Inflammatory macrophage (primary cell): ENCODE measurements at regions not wholly inside any gene's neighbourhood (a gene's known extent, or its start where the extent isn't known, plus 50 kb on each side); places are given as distances from the start of the nearest gene placed in this dataset.

Experiments
- DNase-seq, 2 donors: peaks; one replicate each; pipeline ENCODE4 v3.0.0-alpha.2; 2020 to 2022

DNA sequence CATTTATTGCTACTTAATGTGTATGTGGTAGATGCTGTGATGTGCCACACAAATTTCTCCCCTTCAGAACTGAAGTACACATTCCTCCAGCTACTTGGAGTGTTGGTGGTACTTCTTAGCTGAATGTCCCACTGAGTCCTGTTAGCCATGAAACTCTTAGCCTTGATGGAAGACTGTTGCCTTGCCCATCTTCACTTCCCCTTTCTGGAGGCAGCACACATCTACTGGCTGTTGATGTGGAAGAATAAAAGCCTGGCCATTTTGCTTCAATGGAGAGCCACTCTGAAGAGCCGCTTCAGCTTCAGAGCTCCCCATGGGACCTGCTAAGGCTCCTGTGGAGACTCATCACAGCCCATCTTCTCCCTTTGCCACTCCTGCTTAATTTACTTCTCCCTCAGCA, 157.7 kb upstream of the PITX2 start:
- DNase-seq, result no peak

DNA sequence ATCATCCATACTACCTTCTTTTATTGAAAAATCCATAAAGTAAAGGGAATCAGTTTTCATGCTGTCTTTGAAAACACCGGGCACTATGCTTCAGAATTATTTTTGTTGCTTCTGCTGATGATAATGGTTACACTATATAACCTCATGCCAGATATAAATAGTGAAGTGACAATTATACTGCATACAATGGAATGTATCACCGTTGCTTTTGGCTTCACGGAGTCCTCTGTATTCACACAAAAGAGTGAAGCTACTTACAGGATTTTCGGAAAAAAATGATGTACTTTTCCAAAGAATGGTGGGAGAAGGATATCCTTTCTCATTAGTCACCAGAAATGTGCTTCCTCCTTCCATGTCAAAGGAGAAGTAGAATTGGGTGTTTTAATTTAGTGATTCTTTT, 159.1 kb upstream of the PITX2 start:
- DNase-seq, result no peak

DNA sequence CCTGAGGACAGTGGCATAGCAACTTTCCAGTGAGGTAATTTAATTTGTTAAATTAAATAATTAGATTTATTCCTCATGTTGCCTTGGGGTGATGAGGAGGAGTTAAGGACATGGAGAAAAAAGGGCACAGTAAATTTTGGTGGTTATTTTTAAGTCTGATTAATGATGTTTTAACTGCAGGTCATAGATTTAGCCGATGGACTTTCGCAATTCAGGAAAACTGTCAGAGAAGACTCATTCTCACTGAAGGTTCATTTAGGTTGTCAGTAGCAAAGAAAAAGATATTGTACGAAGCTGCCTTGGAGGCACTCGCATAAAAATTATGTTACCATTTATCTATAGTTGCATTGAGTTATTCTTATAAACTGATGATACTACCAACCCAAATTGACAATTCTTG, 164.2 kb upstream of the PITX2 start:
- no peak for DNase-seq

DNA sequence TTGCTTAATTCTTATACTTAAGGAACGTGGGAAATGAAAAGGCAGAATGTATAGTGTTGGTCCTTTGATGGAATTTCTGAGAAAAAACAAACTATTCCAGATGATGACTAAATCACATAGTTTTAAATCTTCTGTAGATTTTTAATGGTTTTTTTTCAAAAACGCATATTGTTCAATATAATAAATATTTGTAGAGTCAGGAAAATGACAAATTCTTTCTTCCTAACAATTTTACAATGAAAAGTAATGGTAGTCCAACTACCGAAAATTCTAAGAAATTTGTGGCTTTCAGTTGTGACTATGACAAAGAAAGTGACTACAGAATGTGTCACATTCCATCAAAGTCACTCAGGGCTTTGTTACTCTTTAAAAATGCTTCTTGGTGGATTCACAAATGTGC, 164.8 kb upstream of the PITX2 start:
- no peak for DNase-seq

DNA sequence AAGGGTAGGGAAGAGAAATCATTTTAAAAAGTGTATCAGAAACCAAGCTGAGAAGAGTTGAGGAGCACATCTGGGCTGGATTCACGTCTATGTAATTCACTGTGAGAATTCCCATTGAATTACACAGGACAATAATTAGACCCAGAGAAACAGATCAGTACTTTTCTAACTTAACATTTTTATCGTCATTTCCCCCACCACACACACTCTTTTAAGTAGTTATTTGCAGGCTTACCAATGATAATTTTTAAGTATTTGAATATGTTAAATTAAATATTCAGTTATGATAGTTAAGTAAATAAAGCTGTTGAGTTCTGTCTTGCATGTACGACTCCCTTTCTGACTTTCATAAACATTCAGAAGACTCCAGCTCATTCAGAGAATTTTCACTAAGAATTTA, 165.4 kb upstream of the PITX2 start:
- no peak for DNase-seq

DNA sequence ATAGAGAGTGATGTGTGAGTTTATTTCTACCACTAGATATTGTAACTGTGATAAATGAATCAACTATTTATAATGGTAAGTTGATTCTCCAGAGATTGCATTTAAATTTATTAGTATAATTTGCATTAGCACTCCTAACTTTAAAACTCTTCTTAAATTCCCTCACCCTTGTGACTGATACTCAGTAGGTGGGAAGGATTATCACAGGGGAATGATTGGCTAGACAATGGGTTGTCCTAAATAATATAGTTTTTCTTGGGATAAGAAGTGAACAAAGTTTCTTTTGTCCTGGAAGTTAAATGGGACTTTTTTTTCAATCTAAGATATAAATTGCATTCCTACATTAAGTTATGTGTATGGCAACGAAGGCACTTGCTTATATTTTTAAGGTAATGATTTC, 169.2 kb upstream of the PITX2 start:
- DNase-seq, result no peak

DNA sequence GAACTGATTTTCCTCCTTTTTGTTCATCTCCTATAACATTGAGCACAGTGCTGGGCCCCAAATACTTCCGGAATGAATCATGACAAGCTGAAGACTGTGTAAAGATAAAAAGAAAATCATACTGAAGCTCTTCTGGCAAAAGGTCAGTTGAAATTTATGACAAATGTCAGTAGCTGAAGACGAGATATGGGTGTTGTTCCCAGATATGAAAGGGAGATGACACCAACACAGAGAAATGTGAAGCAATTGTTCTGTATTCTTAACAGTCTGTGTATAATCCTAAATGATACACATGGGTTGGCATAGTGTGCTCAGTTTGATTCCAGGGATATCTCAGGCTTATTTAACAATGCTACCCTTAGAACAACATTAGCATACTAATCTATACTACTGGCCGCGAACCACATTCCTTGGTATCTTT, 170.5 kb upstream of the PITX2 start:
- no peak for DNase-seq

DNA sequence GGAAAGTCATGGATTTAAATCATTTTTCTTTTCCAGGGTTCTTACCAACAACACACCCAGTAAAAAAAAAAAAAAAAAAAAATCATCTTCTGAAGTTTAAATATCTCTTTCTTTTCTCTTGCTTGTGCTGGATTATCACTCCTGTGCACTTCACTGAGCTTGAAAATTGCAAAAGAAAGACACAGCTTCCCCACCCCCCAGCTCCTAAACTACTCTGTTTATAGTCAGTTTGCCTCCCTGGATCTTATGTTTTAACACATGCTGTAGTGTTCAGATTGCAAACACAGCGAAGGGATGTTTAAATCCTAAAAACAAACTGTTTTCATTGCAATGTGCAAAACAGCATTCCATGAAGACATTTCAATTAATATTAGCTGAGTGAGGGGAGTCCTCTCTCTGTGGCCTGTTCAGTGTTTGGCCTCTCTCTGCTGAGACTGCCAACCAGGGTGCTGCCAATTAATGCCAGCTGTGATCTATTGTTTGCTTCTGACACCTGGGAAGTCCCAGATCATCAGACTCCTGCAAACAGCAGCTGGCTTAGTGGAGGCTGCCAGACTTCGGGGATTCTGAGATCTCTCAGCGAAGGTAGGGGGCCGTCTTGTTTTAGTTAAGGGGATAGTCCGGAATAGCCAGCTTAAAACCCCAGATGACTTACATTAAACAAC, 171.1 kb upstream of the PITX2 start:
- DNase-seq, result no peak

DNA sequence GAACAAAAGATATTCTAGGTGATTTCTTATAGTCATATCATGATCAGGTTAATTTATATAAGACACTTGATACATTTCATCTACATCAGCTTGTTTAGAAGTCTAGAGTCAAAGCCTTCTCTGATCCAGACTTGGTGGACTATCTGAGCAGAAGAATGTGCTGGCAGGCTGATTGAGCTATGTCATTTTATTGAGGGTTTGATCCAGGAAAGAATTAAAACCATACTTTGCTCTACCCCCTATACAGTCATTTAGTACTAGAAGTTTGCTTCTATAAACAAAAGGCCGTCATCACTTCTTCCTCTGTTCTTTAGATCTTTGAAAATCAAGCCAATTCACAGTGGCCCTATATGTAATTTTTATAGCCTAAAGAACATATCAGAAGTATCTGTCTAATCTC, 173.1 kb upstream of the PITX2 start:
- no peak for DNase-seq

DNA sequence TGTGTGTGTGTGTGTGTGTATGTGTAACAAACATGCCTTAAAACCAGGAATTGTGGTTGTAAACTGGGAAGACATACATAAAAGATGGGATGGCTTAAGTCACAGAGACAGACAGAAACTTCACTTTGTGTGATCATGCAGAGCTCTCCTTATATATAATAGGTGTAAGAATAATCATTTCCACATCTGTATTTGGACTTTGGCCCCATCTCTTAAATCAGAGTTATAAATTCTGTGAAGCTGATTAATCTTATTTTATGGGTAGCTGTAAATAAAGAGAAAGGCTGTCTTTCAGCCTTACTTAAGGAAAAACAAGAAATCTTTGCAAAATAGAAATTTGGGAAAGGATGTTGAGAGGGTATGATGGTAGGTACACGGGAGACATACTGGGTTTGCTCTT, 174.6 kb upstream of the PITX2 start:
- DNase-seq, result no peak

DNA sequence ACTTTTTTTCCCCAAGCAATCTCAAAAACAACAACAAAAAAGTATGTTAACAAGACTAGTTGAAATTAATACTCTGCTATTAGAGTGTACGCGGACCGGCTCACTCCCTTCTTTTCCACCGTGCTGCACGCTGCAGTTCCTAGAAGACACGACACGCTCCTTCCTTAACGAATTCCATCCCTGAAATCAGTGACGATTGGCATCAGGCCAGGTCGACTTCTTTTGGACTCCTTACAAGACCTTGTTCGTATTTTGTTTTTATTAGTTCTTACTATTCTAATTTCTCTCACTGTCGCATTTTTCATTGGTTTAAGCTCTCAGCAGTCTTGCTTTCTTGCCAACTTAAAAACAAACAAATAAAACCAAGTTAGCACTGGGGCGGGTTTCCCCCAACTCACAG, 175.8 kb upstream of the PITX2 start:
- no peak for DNase-seq

DNA sequence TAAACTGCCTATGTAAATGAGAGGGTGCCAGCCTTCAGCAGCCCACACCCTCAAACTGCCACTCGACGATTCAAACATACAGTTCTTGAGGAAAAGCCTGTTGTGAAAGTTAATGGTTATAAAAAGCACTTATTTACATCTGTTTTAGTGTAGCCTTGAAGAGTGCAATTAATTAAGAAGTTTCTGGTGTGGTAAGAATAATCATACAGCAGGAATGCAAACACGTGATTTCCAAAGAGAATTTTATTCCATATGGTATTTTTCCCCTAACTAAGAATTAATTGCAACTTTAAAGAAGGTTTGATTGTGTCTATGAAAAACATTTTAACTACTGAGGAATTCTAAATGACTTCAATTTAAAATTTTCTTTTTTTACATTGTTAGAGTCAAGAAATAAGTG, 176.3 kb upstream of the PITX2 start:
- no peak for DNase-seq

DNA sequence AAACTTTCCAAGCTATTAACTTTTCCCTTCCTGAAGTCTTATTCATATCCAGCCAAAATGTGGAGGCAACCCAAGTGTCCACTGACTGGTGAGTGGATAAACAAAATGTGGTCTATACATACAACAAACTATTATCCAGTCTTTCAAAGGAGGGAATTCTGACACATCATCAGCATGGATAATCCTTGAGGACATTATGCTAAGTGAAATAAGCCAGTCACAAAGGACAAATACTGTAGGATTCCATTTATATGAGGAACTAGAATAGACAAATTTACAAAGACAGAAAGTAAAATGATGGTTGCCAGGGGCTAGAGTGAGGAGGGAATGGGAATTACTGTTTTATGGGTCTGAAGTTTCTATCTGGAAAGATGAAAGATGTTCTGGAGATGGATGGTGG, 178.7 kb upstream of the PITX2 start:
- DNase-seq, result no peak

DNA sequence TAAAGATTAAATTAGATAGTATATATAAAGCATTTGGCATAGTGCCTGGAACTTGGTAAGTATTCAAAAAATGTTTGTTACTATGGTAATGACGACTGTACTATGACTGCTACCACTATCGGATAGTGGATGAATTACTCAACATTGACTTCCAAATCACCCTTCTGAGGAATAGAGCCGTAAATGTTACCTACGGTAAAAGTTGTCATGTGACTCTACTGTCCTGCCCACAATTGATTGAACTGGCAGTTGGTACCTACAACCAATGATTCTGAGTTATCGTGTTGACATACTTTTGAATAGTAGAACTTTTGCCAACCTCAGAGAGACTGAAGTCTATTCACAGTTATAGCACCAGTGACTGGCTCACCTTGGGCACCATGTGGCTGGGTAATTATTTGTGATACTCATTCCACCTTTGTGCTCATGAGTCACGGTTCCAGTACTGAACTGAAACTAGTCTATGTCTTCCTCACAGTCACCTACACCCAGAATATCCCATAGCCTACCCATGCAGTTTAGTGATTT, 185.5 kb upstream of the PITX2 start:
- DNase-seq, result no peak

DNA sequence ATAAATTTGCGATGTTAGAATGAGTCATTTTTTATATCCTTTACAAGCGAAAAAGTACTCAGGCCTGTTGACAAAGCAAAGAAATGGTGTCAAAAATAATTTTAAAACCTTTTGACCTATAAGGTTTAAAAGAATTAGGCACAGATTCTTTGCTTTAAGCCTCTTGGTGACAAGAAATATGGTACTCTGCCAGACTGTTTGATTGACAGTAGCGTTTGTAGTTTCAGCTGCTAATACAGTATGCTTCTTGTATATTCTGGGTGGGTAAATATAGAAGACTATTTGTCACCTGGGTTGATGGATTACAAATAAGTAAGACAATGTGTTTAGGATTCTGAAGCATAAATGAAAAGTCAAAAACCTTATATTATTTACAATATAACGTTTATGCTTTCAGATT, 193.1 kb upstream of the PITX2 start:
- DNase-seq, result no peak

DNA sequence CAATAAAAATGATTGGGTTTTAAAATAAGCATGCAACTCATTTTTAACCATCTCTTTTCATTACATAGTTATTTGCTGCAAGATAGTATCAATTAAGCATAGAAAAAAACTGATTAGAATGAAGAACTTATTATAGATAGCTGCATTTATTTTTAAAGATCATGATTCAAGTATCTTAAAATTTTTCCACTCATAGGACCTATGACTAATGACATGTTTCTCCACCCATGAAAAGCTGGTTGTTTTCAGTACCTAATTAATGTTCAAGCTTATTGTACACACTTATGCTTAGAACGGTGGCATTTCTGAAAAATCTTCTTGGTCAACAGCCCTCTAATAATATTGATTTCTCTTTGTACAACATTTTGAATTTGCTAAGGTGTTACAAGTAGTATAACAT, 193.5 kb upstream of the PITX2 start:
- no peak for DNase-seq

DNA sequence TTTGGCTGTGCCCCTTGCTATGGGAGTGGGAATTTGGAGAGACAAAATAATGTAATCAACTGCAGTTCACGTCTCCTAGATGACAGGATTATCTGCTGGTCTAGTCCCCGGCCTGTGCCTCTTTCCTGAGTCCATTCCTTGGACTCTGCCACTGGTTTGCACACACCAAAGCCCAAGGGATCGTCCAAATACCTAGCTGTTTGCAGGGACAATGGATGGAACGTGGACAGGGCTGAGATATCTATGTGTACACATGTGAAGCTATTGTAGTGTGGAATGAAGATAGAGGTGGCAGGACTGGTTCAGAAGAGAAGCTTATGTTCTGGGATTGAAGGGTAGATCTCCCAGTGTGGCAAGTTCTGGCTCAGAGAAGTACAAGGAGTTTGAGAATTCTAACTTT, 198.3 kb upstream of the PITX2 start:
- no peak for DNase-seq

DNA sequence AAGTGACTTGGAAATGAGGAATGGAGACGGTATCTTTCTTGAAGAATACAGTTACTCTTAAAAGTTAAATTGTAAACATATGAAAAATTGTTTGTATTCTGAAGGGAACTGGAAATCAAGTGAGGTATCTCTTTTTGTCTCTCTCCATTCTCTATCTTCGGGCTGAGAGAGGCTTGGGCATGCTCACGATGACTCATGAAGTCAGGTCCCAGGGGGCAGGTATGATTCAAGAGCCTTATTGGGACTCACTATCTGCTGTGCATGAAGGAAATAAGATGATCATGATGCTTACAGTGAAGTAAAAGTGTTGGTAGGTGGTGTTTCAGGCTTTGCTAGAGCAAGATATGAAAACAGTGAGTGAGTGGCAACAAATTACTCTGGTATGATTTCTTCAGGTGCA, 200.4 kb upstream of the PITX2 start:
- no peak for DNase-seq

DNA sequence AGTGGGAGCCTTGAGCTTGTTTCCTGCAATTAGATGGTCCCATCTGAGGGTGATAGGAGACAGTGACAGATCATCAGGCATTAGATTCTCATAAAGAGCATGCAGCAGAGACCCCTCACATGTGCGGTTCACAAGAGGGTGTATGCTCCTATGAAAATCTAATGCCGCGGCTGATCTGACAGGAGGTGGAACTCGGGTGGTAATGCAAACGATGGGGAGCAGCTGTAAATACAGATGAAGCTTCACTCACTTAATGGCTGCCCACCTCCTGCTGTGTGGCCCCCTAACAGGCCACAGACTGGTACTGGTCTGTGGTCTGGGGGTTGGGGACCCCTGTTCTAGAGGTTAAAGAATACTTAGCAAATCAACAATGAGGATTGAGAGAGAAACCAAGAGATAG, 201.5 kb upstream of the PITX2 start:
- no peak for DNase-seq

DNA sequence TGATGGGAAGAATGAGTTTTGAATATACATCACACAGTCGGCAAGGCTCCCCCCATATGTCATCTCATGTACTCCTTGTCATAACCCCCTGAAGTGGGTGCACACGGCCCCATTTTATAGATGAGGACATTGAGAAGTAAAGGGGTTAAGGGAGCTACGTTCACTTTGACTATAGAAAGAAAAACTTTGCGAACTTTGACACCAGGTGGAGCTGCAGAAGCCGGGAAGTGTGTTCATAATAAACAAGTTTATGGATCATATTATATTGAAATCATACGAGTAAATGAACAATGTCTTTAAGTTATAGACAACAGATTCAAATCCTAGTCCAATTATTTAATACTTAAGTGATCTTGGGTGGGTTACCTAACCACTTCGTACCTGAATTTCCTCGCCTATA, 203.8 kb upstream of the PITX2 start:
- DNase-seq, result no peak

DNA sequence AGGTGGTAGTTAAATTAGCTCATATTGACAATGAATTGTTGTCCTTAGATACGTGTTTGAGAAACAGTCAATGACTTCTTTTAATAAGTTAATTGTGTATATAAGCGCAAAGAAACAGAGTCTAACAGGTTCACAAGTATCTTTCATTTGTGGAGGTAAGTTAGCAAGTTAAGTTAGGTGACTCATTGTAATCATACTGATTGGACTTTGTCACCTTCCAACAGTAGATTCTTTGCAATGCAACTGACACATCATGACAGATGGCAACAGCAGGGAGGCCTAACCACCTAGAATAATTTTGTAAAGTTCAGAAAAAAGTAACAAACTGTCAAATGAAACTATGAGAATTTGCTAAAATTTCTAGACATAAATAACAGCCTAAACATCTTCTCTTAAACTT, 207.6 kb upstream of the PITX2 start:
- DNase-seq, result no peak

DNA sequence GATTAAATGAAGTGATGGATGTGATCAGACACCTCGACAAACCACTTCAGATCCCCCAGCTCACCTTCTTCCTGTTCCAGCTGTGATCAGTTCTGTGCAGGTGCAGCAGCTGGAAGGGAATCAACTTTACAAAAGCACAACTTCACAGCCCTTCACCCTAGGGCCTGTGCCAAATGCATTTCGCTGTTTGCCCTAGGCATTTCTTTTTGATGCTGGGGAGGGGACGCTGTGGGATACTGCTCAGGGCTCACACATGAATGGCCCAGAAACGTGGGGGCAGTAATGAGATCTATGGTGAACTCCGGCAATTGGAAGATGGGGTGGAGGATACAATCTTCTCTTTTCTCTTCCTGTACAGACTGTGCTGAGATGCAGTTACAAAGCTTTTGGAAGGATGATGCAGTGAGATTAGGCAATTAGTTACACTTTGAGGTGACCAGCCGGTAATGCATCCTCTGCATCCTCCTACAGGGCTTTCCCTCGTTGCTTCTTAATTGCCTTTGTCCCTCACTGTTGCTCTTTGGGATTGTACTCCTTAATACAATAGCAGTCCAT, 215.1 kb upstream of the PITX2 start:
- no peak for DNase-seq

DNA sequence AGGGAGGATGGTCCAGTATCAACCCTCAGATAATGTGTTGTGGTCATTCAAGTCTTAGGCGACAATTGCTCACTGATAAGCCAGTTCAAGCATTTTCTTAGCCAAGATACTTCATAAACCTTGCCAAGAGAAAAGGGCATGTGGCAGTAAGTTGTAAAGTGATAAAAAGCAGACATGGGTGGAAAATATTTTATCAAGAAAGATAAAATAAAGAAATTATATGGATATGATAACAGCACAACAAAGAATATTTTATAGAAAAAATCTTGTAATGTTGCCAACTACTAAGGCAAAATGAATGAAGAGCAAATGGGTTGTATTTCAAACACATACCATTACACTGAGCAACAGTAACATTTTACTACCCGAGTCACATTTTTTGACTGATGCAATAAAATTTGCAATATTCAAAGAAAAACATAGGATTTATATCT, 217.4 kb upstream of the PITX2 start:
- no peak for DNase-seq

DNA sequence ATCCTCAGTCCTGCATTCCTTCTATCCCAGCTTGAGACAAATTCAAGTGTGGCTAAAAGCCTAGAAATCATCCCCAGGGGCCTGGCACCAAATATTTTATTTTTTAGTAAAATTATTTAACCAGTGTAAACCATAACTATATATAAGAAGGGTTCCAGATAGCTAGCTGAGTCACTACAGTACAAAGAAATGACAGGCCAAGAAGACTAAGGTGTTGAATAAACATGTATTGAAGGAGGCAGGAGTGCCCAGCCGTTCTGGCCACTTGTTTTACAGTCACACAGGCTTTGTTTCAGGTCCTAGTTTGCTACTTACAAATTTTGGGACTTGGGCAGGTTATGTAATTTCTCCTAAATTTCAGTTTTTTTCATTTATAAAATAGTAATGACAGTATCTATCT, 225.9 kb upstream of the PITX2 start:
- no peak for DNase-seq

DNA sequence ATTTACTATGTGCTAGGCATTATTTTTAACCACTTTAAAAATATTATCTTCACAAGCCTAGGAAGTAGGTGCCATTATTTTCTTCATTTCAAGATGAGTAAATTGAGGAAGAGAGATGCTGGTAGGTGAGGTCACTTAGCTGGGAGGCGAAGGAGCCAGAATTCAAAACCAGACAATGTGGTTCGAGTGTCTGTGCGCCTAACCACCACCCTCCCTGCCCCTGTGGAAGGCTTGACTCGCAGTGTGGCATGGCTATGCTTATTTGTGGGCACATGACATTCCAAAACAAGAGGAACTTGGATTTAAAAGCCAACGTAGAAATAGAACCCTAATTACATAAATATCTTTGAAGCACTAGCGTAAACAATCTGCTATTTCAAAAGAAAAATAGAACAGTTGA, 226.6 kb upstream of the PITX2 start:
- no peak for DNase-seq
